ENCODE measurements at regions not wholly inside any gene's neighbourhood (a gene's known extent, or its start where the extent isn't known, plus 50 kb on each side); places are given as distances from the start of the nearest gene placed in this dataset.

DNA sequence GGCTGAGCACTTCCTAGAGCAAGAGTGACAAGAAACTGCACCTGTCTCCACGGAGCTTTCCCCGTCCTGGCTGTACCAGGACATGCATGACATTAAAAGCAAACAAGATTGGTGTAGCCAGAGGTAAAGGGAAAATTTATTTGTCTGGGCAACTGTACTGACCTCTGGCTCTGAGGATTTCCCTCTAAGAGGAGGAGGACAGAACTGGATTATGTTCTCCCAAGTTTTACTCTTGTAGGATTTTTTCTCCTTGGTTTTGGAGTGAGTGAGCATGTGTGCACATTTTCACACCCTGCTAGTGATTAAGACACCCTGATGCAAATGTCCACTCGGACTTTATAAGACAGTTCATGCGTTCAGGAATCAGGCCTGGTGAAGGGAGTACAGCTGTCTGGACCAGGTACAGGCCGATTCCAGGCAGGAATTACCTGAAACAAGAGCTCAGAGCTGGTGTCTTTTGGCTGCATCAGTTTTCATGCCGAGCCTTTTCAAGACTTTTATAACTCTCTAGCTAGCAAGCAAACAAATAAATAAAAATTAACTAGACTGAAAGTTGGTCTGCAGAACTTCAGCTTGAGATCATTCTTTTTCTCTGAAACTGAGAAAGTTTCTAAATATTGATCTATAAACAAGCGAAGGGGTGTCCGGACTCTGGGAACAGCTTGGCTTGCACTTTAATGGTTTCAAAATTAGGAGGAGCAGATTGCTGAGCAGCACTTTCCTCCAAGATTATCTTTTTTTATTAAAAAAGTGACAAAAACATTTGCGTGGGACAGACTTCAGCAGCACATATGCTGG is 51.3 kb upstream of the SPRY1 start:
- Mint-ChIP-seq H3K4me3 (no peak overlapping the region), H3K27me3 (peaks cover 6 to 19% of the 10 kb centered on the region in 2 donors), H3K9me3 (no peaks in the 10 kb centered on the region), H3K4me1 (no peaks in the 10 kb centered on the region), H3K36me3 (no peaks in the 10 kb centered on the region), H3K27ac (no peak overlapping the region)
- Histone ChIP-seq H3K4me3 (ENCODE audit: low read length) (no peak overlapping the region), H3K9me3 (ENCODE audit: low read length) (no peaks in the 10 kb centered on the region), H3K4me1 (ENCODE audit: insufficient read depth, low read length) (no peaks in the 10 kb centered on the region), H3K27ac (ENCODE audit: low read depth, low read length) (no peak overlapping the region), H3K27me3 (ENCODE audit: insufficient read depth, low read length, poor library complexity, severe bottlenecking) (no peaks in the 10 kb centered on the region), H3K36me3 (ENCODE audit: insufficient read depth, low read length) (no peaks in the 10 kb centered on the region)
- CTCF ChIA-PET: interaction anchor here (1.6 kb wide), 1 partner anchor 10 kb away, joined by 3 read pairs; no protein-coding TSS in a partner anchor
- POLR2A ChIA-PET: no interaction called here
- no peak for DNase-seq

DNA sequence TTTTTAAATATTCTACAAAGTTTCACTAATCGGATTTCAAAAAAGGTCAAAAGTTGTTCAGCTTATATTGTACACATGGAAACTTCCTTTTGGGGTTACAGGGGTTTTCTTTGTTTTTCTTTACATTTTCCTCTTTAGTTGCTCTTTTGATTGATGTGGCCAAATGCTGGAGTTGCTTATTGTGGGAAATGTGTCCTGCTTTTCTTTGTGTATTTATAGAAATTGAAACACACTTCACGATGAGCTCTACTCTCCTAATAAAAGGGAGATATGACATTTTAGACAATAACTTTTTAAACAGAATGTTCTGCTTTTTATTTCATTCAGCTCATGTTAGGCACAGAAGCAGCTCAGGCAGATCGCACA is 50.7 kb upstream of the SPRY1 start:
- Histone ChIP-seq H3K4me3 (ENCODE audit: low read length) (no peak overlapping the region), H3K4me1 (ENCODE audit: insufficient read depth, low read length) (no peaks in the 10 kb centered on the region), H3K27ac (ENCODE audit: low read depth, low read length) (no peak overlapping the region), H3K36me3 (ENCODE audit: insufficient read depth, low read length) (no peaks in the 10 kb centered on the region), H3K27me3 (ENCODE audit: insufficient read depth, low read length, poor library complexity, severe bottlenecking) (no peaks in the 10 kb centered on the region), H3K9me3 (ENCODE audit: low read length) (no peaks in the 10 kb centered on the region)
- ChIA-PET POLR2A (no interaction called here), CTCF (interaction anchor here (1.6 kb wide), 1 partner anchor 10 kb away, joined by 3 read pairs; no protein-coding TSS in a partner anchor)
- DNase-seq: no peak
- peaks cover 3 to 19% of the 10 kb centered on the region in 2 donors for H3K27me3 Mint-ChIP-seq
- H3K27ac Mint-ChIP-seq: no peak overlapping the region
- no peak overlapping the region for H3K4me3 Mint-ChIP-seq
- no peaks in the 10 kb centered on the region for H3K9me3 Mint-ChIP-seq
- H3K36me3 Mint-ChIP-seq: no peaks in the 10 kb centered on the region
- no peaks in the 10 kb centered on the region for H3K4me1 Mint-ChIP-seq

DNA sequence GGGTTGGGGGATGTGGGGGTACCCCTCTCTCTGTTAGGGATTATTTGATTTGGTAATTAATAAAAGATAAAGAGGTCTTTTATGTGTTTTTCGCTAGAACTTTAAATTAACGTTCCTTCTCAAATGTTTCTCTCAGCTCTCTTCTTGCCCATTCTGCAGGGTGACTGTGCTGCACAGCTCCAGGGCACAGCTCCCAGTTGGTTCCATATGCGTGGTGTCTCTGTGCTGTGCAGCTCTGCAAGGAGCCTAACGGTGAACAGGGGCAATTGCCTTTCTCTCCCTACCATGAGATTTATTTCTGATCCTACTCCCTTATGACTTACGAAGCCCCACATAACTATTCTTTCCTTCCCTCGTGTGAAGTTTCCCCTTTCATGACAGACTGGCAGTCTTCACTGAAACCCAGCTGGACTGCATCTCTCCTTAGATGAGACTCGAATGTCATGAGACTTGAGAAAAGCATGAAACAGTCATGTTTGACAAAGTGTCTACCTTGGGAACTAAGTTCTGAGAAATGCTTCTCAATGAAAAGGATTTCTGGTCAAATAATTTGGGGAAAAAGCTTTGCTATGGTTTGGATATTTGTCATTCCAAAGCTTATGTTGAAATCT is 50.2 kb upstream of the SPRY1 start:
- Mint-ChIP-seq H3K27me3 (peaks cover 3 to 19% of the 10 kb centered on the region in 2 donors), H3K27ac (peak overlapping the region in 1 of 8 donors; percentile 27), H3K9me3 (no peaks in the 10 kb centered on the region), H3K4me1 (no peaks in the 10 kb centered on the region), H3K4me3 (no peak overlapping the region), H3K36me3 (no peaks in the 10 kb centered on the region)
- Histone ChIP-seq H3K27ac (ENCODE audit: low read depth, low read length) (no peak overlapping the region), H3K9me3 (ENCODE audit: low read length) (no peaks in the 10 kb centered on the region), H3K27me3 (ENCODE audit: insufficient read depth, low read length, poor library complexity, severe bottlenecking) (no peaks in the 10 kb centered on the region), H3K4me1 (ENCODE audit: insufficient read depth, low read length) (no peaks in the 10 kb centered on the region), H3K36me3 (ENCODE audit: insufficient read depth, low read length) (no peaks in the 10 kb centered on the region), H3K4me3 (ENCODE audit: low read length) (no peak overlapping the region)
- CTCF ChIA-PET: interaction anchor here (1.6 kb wide), 1 partner anchor 9 kb away, joined by 3 read pairs; no protein-coding TSS in a partner anchor
- no peak for DNase-seq
- POLR2A ChIA-PET: no interaction called here

All from CD8-positive, alpha-beta memory T cell (primary cell).